HEK293T (cell line): ENCODE measurements at regions not wholly inside any gene's neighbourhood (a gene's known extent, or its start where the extent isn't known, plus 50 kb on each side); places are given as distances from the start of the nearest gene placed in this dataset.

Experiments used
- FOXA1 ChIP-seq: fragments of 450-650 bp; IDR thresholded peaks from 2 replicates; pipeline ENCODE4 v1.6.1; 2016; ENCODE audit warnings: mild to moderate bottlenecking
- TARDBP ChIP-seq: fragments of 450-650 bp; IDR thresholded peaks from 2 replicates; pipeline ENCODE4 v1.6.1; 2016

GRCh38 chr10:94084344-94084743, 90.6 kb downstream of the PLCE1 start:
- TF ChIP-seq FOXA1 (no peak), TARDBP (no peak)
